ENCODE measurements at regions not wholly inside any gene's neighbourhood (a gene's known extent, or its start where the extent isn't known, plus 50 kb on each side); places are given as distances from the start of the nearest gene placed in this dataset.
"Not testable (repeated sequence)": the region's sequence is repeated elsewhere in the genome, so short reads cannot be mapped to it uniquely, and the experiment has no call there.

GRCh38 chr21:9087816-9088215, 1433.6 kb upstream of the TPTE start:
- H2AK5ac ChIP-seq (ENCODE audit: low read depth, low read length); H3K14ac ChIP-seq (ENCODE audit: insufficient read length); H3K4me3 ChIP-seq (ENCODE audit: extremely low read depth in 1 of 4, insufficient read depth in 2 of 4, low read depth in 3 of 4, low read length in 4 of 4); H2BK12ac ChIP-seq (ENCODE audit: low read depth, low read length); CTCF ChIA-PET (ENCODE audit: partially characterized antibody); H4K5ac ChIP-seq (ENCODE audit: insufficient read length, low read depth, low read length); H4K8ac ChIP-seq (ENCODE audit: extremely low read depth, insufficient read depth, low read length); H4K20me1 ChIP-seq (replicated peaks in 1 of 2; ENCODE audit: control insufficient read depth in 1 of 2, insufficient read depth in 2 of 2, low read length in 2 of 2); FAIRE-seq; POLR2A ChIA-PET (ENCODE audit: partially characterized antibody); H3K9ac ChIP-seq (replicated peaks in 1 of 4; ENCODE audit: extremely low read depth in 1 of 4, low read depth in 3 of 4, low read length in 3 of 4); H4K91ac ChIP-seq (replicated peaks; ENCODE audit: insufficient read length, low read length); H3K27ac ChIP-seq (ENCODE audit: low read depth, low read length); H3K79me2 ChIP-seq (ENCODE audit: control insufficient read depth in 1 of 2, insufficient read depth in 2 of 2, low read length in 2 of 2); H3K79me1 ChIP-seq (ENCODE audit: low read depth, low read length); H2BK20ac ChIP-seq (ENCODE audit: low read length); H3K4me2 ChIP-seq (ENCODE audit: insufficient read depth in 1 of 2, low read depth in 2 of 2, low read length in 2 of 2); H3K23me2 ChIP-seq (ENCODE audit: low read depth, low read length); H3K56ac ChIP-seq (replicated peaks; ENCODE audit: insufficient read length, low read depth, low read length); H3K36me3 ChIP-seq (ENCODE audit: control insufficient read depth in 2 of 4, insufficient read depth in 4 of 4, low read length in 3 of 4); H2AFZ ChIP-seq (ENCODE audit: low read length); H3K18ac ChIP-seq (ENCODE audit: extremely low read depth, low read length); H2BK5ac ChIP-seq (ENCODE audit: low read depth, low read length); H2BK15ac ChIP-seq (ENCODE audit: low read length); H2BK120ac ChIP-seq (replicated peaks; ENCODE audit: low read depth, low read length); H3K23ac ChIP-seq (ENCODE audit: insufficient read length); H3K4me1 ChIP-seq (replicated peaks in 1 of 4; ENCODE audit: control insufficient read depth in 3 of 4, insufficient read depth in 4 of 4, low read length in 3 of 4); DNase-seq (ENCODE audit: low read depth in 1 of 2, low spot score in 2 of 2); H3K4ac ChIP-seq (replicated peaks; ENCODE audit: insufficient read length, low read depth, low read length); H3K27me3 ChIP-seq (replicated peaks in 1 of 4; ENCODE audit: control insufficient read depth in 3 of 4, extremely low read depth in 1 of 4, insufficient read depth in 3 of 4, low read length in 3 of 4): not testable (repeated sequence)
- WGBS, 2 experiments (ENCODE audit: extremely low coverage in 1 of 2, insufficient coverage in 1 of 2, insufficient read length in 1 of 2, insufficient replicate concordance in 2 of 2, low coverage in 1 of 2, low lambda C conversion rate in 2 of 2, missing lambda C conversion rate in 1 of 2): 88% methylated on average over 11 of the region's 30 CpGs; no CpG with 5 or more reads in 1 of the 2 experiments
- H3K9me3 ChIP-seq (ENCODE audit: insufficient read depth in 2 of 2, low read depth in 1 of 2, low read length in 1 of 2): peaks cover 0 to 35% of the 10 kb centered on the region in 2 experiments; a peak in 2 of 4 replicates

- H3K4me3 ChIP-seq (ENCODE audit: extremely low read depth in 1 of 4, insufficient read depth in 2 of 4, low read depth in 3 of 4, low read length in 4 of 4); H3K79me1 ChIP-seq (ENCODE audit: low read depth, low read length); H4K8ac ChIP-seq (ENCODE audit: extremely low read depth, insufficient read depth, low read length); H3K9me3 ChIP-seq (ENCODE audit: insufficient read depth in 2 of 2, low read depth in 1 of 2, low read length in 1 of 2); H3K4ac ChIP-seq (replicated peaks; ENCODE audit: insufficient read length, low read depth, low read length); H3K27ac ChIP-seq (ENCODE audit: low read depth, low read length); H3K79me2 ChIP-seq (ENCODE audit: control insufficient read depth in 1 of 2, insufficient read depth in 2 of 2, low read length in 2 of 2); H3K23ac ChIP-seq (ENCODE audit: insufficient read length); H2BK12ac ChIP-seq (ENCODE audit: low read depth, low read length); FAIRE-seq; H3K27me3 ChIP-seq (replicated peaks in 1 of 4; ENCODE audit: control insufficient read depth in 3 of 4, extremely low read depth in 1 of 4, insufficient read depth in 3 of 4, low read length in 3 of 4); H4K5ac ChIP-seq (ENCODE audit: insufficient read length, low read depth, low read length); POLR2A ChIA-PET (ENCODE audit: partially characterized antibody); H4K91ac ChIP-seq (replicated peaks; ENCODE audit: insufficient read length, low read length); H3K23me2 ChIP-seq (ENCODE audit: low read depth, low read length); H2BK5ac ChIP-seq (ENCODE audit: low read depth, low read length); DNase-seq (ENCODE audit: low read depth in 1 of 2, low spot score in 2 of 2); H3K4me1 ChIP-seq (replicated peaks in 1 of 4; ENCODE audit: control insufficient read depth in 3 of 4, insufficient read depth in 4 of 4, low read length in 3 of 4); H2AFZ ChIP-seq (ENCODE audit: low read length); H3K56ac ChIP-seq (replicated peaks; ENCODE audit: insufficient read length, low read depth, low read length); H4K20me1 ChIP-seq (replicated peaks in 1 of 2; ENCODE audit: control insufficient read depth in 1 of 2, insufficient read depth in 2 of 2, low read length in 2 of 2); H2BK15ac ChIP-seq (ENCODE audit: low read length); H3K36me3 ChIP-seq (ENCODE audit: control insufficient read depth in 2 of 4, insufficient read depth in 4 of 4, low read length in 3 of 4); H2BK20ac ChIP-seq (ENCODE audit: low read length); H2AK5ac ChIP-seq (ENCODE audit: low read depth, low read length); H3K4me2 ChIP-seq (ENCODE audit: insufficient read depth in 1 of 2, low read depth in 2 of 2, low read length in 2 of 2); H3K18ac ChIP-seq (ENCODE audit: extremely low read depth, low read length); CTCF ChIA-PET (ENCODE audit: partially characterized antibody); H3K14ac ChIP-seq (ENCODE audit: insufficient read length); H3K9ac ChIP-seq (replicated peaks in 1 of 4; ENCODE audit: extremely low read depth in 1 of 4, low read depth in 3 of 4, low read length in 3 of 4); H2BK120ac ChIP-seq (replicated peaks; ENCODE audit: low read depth, low read length): not testable (repeated sequence)
- no CpG with 5 or more reads among the region's 17 CpGs for WGBS, 2 experiments (ENCODE audit: extremely low coverage in 1 of 2, insufficient coverage in 1 of 2, insufficient read length in 1 of 2, insufficient replicate concordance in 2 of 2, low coverage in 1 of 2, low lambda C conversion rate in 2 of 2, missing lambda C conversion rate in 1 of 2)
Measured at GRCh38 chr21:9129741-9130140, 1391.6 kb upstream of the TPTE start.

All from H1 (cell line).